ENCODE measurements at regions not wholly inside any gene's neighbourhood (a gene's known extent, or its start where the extent isn't known, plus 50 kb on each side); places are given as distances from the start of the nearest gene placed in this dataset.

DNA sequence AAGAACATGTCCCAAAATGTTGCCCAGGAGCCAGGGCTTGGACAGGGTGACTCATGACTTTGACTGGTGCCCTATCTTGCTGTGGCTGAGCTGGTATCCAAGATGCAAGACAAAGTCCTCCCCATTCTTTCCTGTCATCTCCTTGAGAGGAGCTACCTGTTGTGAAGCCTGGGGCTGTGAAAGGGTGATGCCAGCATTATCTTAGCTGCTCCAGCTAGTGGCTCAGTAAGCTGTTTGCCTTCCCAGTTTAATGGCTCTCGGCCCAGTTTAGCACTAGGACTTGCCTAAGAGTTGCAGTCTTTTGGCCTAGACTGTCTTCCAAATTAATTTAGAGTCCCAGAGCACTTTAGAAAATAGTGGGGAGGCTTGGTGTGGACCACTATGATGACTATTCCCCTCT lies 424.3 kb upstream of the NRG3 start:
- H3K27me3 ChIP-seq, result no peaks in the 10 kb centered on the region
- no peaks in the 10 kb centered on the region for H3K36me3 ChIP-seq
- no peaks in the 10 kb centered on the region for H3K4me1 ChIP-seq
- no peaks in the 10 kb centered on the region for H3K9me3 ChIP-seq
- H3K27ac ChIP-seq, result no peak overlapping the region
- no peak for DNase-seq (ENCODE audit: extremely low spot score in 2 of 2)
- intact Hi-C loops (cut with DNase I), result no loop called here
- TF ChIP-seq, protein P1, sequence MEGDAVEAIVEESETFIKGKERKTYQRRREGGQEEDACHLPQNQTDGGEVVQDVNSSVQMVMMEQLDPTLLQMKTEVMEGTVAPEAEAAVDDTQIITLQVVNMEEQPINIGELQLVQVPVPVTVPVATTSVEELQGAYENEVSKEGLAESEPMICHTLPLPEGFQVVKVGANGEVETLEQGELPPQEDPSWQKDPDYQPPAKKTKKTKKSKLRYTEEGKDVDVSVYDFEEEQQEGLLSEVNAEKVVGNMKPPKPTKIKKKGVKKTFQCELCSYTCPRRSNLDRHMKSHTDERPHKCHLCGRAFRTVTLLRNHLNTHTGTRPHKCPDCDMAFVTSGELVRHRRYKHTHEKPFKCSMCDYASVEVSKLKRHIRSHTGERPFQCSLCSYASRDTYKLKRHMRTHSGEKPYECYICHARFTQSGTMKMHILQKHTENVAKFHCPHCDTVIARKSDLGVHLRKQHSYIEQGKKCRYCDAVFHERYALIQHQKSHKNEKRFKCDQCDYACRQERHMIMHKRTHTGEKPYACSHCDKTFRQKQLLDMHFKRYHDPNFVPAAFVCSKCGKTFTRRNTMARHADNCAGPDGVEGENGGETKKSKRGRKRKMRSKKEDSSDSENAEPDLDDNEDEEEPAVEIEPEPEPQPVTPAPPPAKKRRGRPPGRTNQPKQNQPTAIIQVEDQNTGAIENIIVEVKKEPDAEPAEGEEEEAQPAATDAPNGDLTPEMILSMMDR (IDR thresholded peaks at IDR 0.05), result no peak
- TF ChIP-seq POLR2A (IDR thresholded peaks at IDR 0.05), result no peak
- no peak for TF ChIP-seq POLR2AphosphoS5 (IDR thresholded peaks at IDR 0.05; ENCODE audit: insufficient read depth in 1 of 2, low read depth in 1 of 2)
- H3K4me3 ChIP-seq, result no peak overlapping the region

DNA sequence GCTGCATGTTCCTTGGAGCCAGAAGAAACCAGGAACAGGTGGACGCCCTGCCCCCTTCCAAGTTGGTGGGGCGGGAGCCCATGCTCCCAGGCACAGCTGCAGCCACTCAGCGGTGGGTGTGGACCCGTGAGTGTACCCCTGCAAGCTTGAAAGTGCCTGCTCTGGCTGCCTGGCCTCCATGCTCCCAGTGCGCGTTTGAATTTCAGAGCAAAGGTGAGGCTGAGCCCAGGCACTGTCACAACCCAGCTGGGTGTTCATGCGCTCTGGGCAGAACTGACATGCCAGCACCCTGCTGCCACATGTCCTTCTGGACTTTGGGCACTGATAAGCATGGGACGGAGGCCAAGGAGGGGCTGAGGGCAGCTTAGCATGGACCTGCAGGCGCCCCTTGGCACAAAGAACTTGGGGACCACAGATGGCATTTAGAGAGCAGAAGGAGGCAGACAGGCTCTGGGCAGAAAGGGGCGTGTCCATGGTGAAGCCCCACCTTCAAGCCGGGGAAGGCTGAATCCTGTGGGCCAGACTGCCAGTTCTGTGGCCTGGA lies 402.0 kb upstream of the NRG3 start:
- DNase-seq (ENCODE audit: extremely low spot score in 2 of 2), result no peak
- no peak overlapping the region for H3K27ac ChIP-seq
- intact Hi-C loops (cut with DNase I), result no loop called here
- TF ChIP-seq, protein P1 (IDR thresholded peaks at IDR 0.05), result no peak
- no peaks in the 10 kb centered on the region for H3K9me3 ChIP-seq
- H3K27me3 ChIP-seq, result no peaks in the 10 kb centered on the region
- no peak overlapping the region for H3K4me3 ChIP-seq
- H3K36me3 ChIP-seq, result no peaks in the 10 kb centered on the region
- H3K4me1 ChIP-seq, result no peaks in the 10 kb centered on the region

DNA sequence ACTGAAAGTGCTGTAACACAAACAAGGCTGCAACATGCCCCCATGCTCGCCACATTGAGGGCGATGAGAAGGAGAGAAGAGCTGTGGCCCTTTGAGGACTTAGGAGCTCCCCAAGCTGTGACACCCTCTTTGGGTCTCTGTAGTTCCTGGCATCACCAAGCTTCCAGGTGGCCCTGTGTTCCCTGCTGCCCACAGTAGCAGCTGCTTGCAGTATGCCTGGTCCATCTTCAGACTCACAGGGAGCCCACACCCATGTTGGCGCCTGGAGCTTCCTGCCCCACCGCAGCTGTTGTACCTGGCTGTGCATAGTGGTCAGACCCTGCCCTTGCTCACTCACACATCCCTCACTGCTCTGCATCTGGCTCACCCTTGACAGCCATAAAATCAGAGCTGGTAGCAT lies 401.2 kb upstream of the NRG3 start:
- Histone ChIP-seq H3K27ac (no peak overlapping the region), H3K27me3 (no peaks in the 10 kb centered on the region), H3K9me3 (no peaks in the 10 kb centered on the region), H3K4me1 (no peaks in the 10 kb centered on the region), H3K36me3 (no peaks in the 10 kb centered on the region), H3K4me3 (no peak overlapping the region)
- intact Hi-C loops (cut with DNase I), result no loop called here
- DNase-seq (ENCODE audit: extremely low spot score in 2 of 2), result no peak
- TF ChIP-seq POLR2AphosphoS5 (IDR thresholded peaks at IDR 0.05; ENCODE audit: insufficient read depth in 1 of 2, low read depth in 1 of 2), result no peak
- TF ChIP-seq, protein P1 (IDR thresholded peaks at IDR 0.05), result no peak

DNA sequence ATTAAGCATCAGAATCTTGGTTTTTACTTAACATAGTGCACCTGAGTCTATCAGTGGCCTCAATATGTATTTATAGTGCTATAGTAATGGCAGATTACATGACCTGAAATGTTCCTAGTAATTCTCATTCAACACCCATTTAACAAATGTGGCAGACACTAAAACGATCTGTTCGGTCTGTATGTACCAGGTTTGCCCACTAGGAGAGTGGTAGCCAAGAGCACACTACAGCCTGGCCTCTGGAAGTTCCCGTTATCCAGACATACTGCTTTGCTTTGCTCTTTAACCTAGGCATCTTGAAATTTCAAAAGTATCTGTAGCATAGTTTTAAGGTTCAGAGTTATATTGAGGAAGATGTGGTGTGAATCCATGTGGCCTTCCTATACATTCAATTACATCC lies 395.7 kb upstream of the NRG3 start:
- H3K27ac ChIP-seq, result no peak overlapping the region
- H3K9me3 ChIP-seq, result no peaks in the 10 kb centered on the region
- no peaks in the 10 kb centered on the region for H3K36me3 ChIP-seq
- H3K4me3 ChIP-seq, result no peak overlapping the region
- no peak for DNase-seq (ENCODE audit: extremely low spot score in 2 of 2)
- H3K27me3 ChIP-seq, result no peaks in the 10 kb centered on the region
- intact Hi-C loops (cut with DNase I), result no loop called here
- no peaks in the 10 kb centered on the region for H3K4me1 ChIP-seq
- TF ChIP-seq POLR2AphosphoS5 (IDR thresholded peaks at IDR 0.05; ENCODE audit: insufficient read depth in 1 of 2, low read depth in 1 of 2) (no peak), POLR2A (IDR thresholded peaks at IDR 0.05) (no peak)
- TF ChIP-seq, protein P1 (IDR thresholded peaks at IDR 0.05), result no peak

DNA sequence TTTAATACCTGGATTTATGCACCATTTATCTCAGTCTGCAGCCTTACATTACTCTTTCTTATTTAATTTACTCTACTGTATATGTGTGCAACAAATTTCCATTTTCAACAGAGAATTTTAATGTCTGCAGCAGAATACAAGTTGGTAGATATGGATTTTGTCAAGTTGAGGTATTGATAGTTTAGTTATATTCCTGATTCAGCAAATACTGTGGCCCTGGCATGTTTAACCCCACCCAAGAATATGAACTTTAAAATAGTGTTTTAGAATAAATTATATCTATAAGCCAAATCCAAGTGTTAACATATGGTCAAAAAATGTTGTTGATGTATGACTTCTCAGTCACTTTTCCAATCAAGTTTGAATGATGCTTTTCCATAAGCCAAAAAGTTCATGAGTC lies 378.4 kb upstream of the NRG3 start:
- Histone ChIP-seq H3K27me3 (no peaks in the 10 kb centered on the region), H3K4me3 (no peak overlapping the region), H3K36me3 (no peaks in the 10 kb centered on the region), H3K27ac (no peak overlapping the region), H3K9me3 (no peaks in the 10 kb centered on the region), H3K4me1 (no peaks in the 10 kb centered on the region)
- intact Hi-C loops (cut with DNase I), result no loop called here
- TF ChIP-seq POLR2AphosphoS5 (IDR thresholded peaks at IDR 0.05; ENCODE audit: insufficient read depth in 1 of 2, low read depth in 1 of 2) (no peak), POLR2A (IDR thresholded peaks at IDR 0.05) (no peak)
- TF ChIP-seq, protein P1 (IDR thresholded peaks at IDR 0.05), result no peak
- DNase-seq (ENCODE audit: extremely low spot score in 2 of 2), result no peak
